Uterus (tissue), 3 donors: ENCODE measurements at regions not wholly inside any gene's neighbourhood (a gene's known extent, or its start where the extent isn't known, plus 50 kb on each side); places are given as distances from the start of the nearest gene placed in this dataset.

Experiments used
- DNase-seq, 2 donors: peaks; one replicate each; pipeline ENCODE4 v3.0.0-alpha.2; 2019 to 2020
- H3K27ac ChIP-seq, 2 donors: fragments of 200-600 bp; sonication (generic); 1 replicate in 1 of 2; 2 replicates in 1 of 2; pipeline ENCODE4 v1.5.1; 2016 to 2018
- H3K27me3 ChIP-seq, 2 donors: fragments of 200-600 bp; sonication (generic); one replicate each; pipeline ENCODE4 v1.5.1; 2018 to 2019; ENCODE audit warnings: control low read depth in 1 of 2
- H3K36me3 ChIP-seq, 2 donors: fragments of 200-600 bp; sonication (generic); one replicate each; pipeline ENCODE4 v1.5.1; 2019; ENCODE audit warnings: control low read depth in 1 of 2
- H3K4me1 ChIP-seq, 2 donors: fragments of 200-600 bp; sonication (generic); one replicate each; pipeline ENCODE4 v1.5.1; 2018 to 2019; ENCODE audit warnings: control low read depth in 1 of 2
- H3K4me3 ChIP-seq, 2 donors: fragments of 200-600 bp; sonication (generic); 1 replicate in 1 of 2; 2 replicates in 1 of 2; pipeline ENCODE4 v1.5.1; 2018 to 2019; ENCODE audit warnings: mild to moderate bottlenecking in 1 of 2
- H3K9me3 ChIP-seq, 2 donors: fragments of 200-600 bp; sonication (generic); one replicate each; pipeline ENCODE4 v1.5.1; 2019; ENCODE audit warnings: control low read depth in 1 of 2
- CTCF ChIP-seq, 4 experiments: fragments of 200-600 bp in 2 of 4; fragments of 450-650 bp in 2 of 4; sonication (generic) in 2 of 4; IDR thresholded peaks; one replicate each; pipeline ENCODE4 v1.5.1; 2016 to 2019; ENCODE audit warnings: antibody characterized with exemption in 4 of 4, mild to moderate bottlenecking in 2 of 4, moderate library complexity in 1 of 4
- POLR2A ChIP-seq, 2 donors: fragments of 450-650 bp; IDR thresholded peaks; one replicate each; pipeline ENCODE4 v1.6.1; 2016; ENCODE audit warnings: antibody characterized with exemption in 2 of 2, mild to moderate bottlenecking in 1 of 2, moderate library complexity in 1 of 2
- intact Hi-C: fragments of 100-400 bp; cut with DNase I; formaldehyde crosslinking; loops from one replicate; pipeline ENCODE4 v1.15.1; 2023; ENCODE audit warnings: low total_unique reads
- donor health status: DM: yes; HTN: yes; CAD: no.

GRCh38 chr11:95293116-95293515 lies 62.1 kb upstream of the SESN3 start:
- TF ChIP-seq CTCF (IDR thresholded peaks at IDR 0.05) (no peak), POLR2A (IDR thresholded peaks at IDR 0.05) (no peak)
- Histone ChIP-seq H3K27me3 (no peaks in the 10 kb centered on the region), H3K4me3 (no peak overlapping the region), H3K4me1 (no peaks in the 10 kb centered on the region), H3K27ac (no peak overlapping the region), H3K36me3 (no peaks in the 10 kb centered on the region), H3K9me3 (no peaks in the 10 kb centered on the region)
- intact Hi-C loops = no loop called here
- no peak for DNase-seq

GRCh38 chr11:95291946-95292345 lies 60.9 kb upstream of the SESN3 start:
- intact Hi-C loops = no loop called here
- Histone ChIP-seq H3K27ac (no peak overlapping the region), H3K4me3 (no peak overlapping the region), H3K36me3 (no peaks in the 10 kb centered on the region), H3K4me1 (no peaks in the 10 kb centered on the region), H3K9me3 (no peaks in the 10 kb centered on the region), H3K27me3 (no peaks in the 10 kb centered on the region)
- no peak for DNase-seq
- no peak for TF ChIP-seq POLR2A (IDR thresholded peaks at IDR 0.05)
- no peak for TF ChIP-seq CTCF (IDR thresholded peaks at IDR 0.05)

GRCh38 chr11:95289378-95290101 lies 58.5 kb upstream of the SESN3 start:
- no peaks in the 10 kb centered on the region for H3K4me1 ChIP-seq
- DNase-seq = no peak
- intact Hi-C loops = no loop called here
- no peaks in the 10 kb centered on the region for H3K9me3 ChIP-seq
- H3K4me3 ChIP-seq = no peak overlapping the region
- no peaks in the 10 kb centered on the region for H3K36me3 ChIP-seq
- no peaks in the 10 kb centered on the region for H3K27me3 ChIP-seq
- H3K27ac ChIP-seq = no peak overlapping the region
- TF ChIP-seq CTCF (IDR thresholded peaks at IDR 0.05) = no peak
- TF ChIP-seq POLR2A (IDR thresholded peaks at IDR 0.05) = no peak

GRCh38 chr11:95284057-95285052 lies 53.4 kb upstream of the SESN3 start:
- Histone ChIP-seq H3K27ac (no peak overlapping the region), H3K4me3 (no peak overlapping the region), H3K9me3 (no peaks in the 10 kb centered on the region), H3K36me3 (no peaks in the 10 kb centered on the region), H3K4me1 (no peaks in the 10 kb centered on the region), H3K27me3 (no peaks in the 10 kb centered on the region)
- DNase-seq = no peak
- TF ChIP-seq CTCF (IDR thresholded peaks at IDR 0.05) (no peak), POLR2A (IDR thresholded peaks at IDR 0.05) (no peak)
- intact Hi-C loops = no loop called here

GRCh38 chr11:95283650-95284049 lies 52.6 kb upstream of the SESN3 start:
- no peaks in the 10 kb centered on the region for H3K9me3 ChIP-seq
- TF ChIP-seq POLR2A (IDR thresholded peaks at IDR 0.05) (no peak), CTCF (IDR thresholded peaks at IDR 0.05) (no peak)

More at GRCh38 chr11:95283650-95284049, 52.6 kb upstream of the SESN3 start:
- no peaks in the 10 kb centered on the region for H3K36me3 ChIP-seq
- no peak overlapping the region for H3K27ac ChIP-seq
- intact Hi-C loops = no loop called here
- no peak overlapping the region for H3K4me3 ChIP-seq
- no peaks in the 10 kb centered on the region for H3K27me3 ChIP-seq
- no peaks in the 10 kb centered on the region for H3K4me1 ChIP-seq
- DNase-seq = no peak
